Mesothelial cell of epicardium (in vitro differentiated cells): ENCODE measurements at regions not wholly inside any gene's neighbourhood (a gene's known extent, or its start where the extent isn't known, plus 50 kb on each side); places are given as distances from the start of the nearest gene placed in this dataset.
"Not testable (repeated sequence)": the region's sequence is repeated elsewhere in the genome, so short reads cannot be mapped to it uniquely, and the experiment has no call there.

ENCODE experiments used
- DNase-seq, 2 experiments: peaks; one replicate each; pipeline ENCODE4 v3.0.0; 2021; ENCODE audit warnings: low spot score in 2 of 2; ENCODE audit not compliant: unreplicated experiment in 2 of 2
- H3K27ac Mint-ChIP-seq: 2 replicates; pipeline ENCODE4 v1.8.0; 2021; ENCODE audit warnings: mixed read lengths
- H3K27me3 Mint-ChIP-seq: 2 replicates; pipeline ENCODE4 v1.8.0; 2021; ENCODE audit warnings: low read depth, mixed read lengths
- H3K36me3 Mint-ChIP-seq: 2 replicates; pipeline ENCODE4 v1.8.0; 2021; ENCODE audit warnings: mixed read lengths
- H3K4me1 Mint-ChIP-seq: 2 replicates; pipeline ENCODE4 v1.8.0; 2021; ENCODE audit warnings: mixed read lengths
- H3K4me3 Mint-ChIP-seq: 2 replicates; pipeline ENCODE4 v1.8.0; 2021; ENCODE audit warnings: mild to moderate bottlenecking, moderate library complexity, mixed read lengths
- H3K9me3 Mint-ChIP-seq: 2 replicates; pipeline ENCODE4 v1.8.0; 2021; ENCODE audit warnings: mixed read lengths
- CTCF ChIP-seq: fragments of 200-600 bp; sonication (generic); IDR thresholded peaks from one replicate; pipeline ENCODE4 v1.5.0; 2021; ENCODE audit warnings: antibody characterized with exemption; ENCODE audit not compliant: unreplicated experiment

GRCh38 chr1:199243423-199244061 lies 604.7 kb downstream of the PTPRC start:
- Mint-ChIP-seq H3K27me3 (no peaks in the 10 kb centered on the region), H3K27ac (no peak overlapping the region), H3K4me1 (peaks cover 9% of the 10 kb centered on the region), H3K9me3 (peaks cover under 1% of the 10 kb centered on the region), H3K4me3 (no peak overlapping the region), H3K36me3 (no peaks in the 10 kb centered on the region)
- DNase-seq, result no peak
- TF ChIP-seq CTCF, result no peak

- no peak for DNase-seq
- Mint-ChIP-seq H3K9me3 (peaks cover 10% of the 10 kb centered on the region), H3K27ac (no peak overlapping the region), H3K36me3 (no peaks in the 10 kb centered on the region), H3K4me3 (no peak overlapping the region), H3K4me1 (peaks cover 9% of the 10 kb centered on the region), H3K27me3 (no peaks in the 10 kb centered on the region)
- TF ChIP-seq CTCF, result no peak
These were observed 607.1 kb downstream of the PTPRC start for GRCh38 chr1:199245946-199246345.

DNA sequence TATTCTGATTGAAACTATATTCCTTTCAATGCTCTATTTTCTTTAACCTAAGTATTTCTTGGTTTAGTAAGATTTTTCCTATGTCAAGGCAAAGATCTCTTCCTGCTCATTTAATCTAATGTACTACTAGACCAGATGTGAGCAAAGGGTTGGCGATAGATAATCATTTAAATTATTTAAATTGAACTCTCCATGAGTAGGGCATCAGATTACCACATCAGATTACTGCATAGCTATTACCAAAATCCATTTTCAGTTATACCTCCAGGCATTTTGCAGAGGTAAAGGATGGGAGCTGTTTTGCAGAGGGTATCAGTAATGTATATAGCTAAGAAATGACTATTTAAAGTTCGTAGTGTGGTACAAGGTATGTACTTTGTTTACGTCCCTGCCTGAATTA lies 607.9 kb downstream of the PTPRC start:
- Mint-ChIP-seq H3K27me3 (no peaks in the 10 kb centered on the region), H3K4me1 (peaks cover 9% of the 10 kb centered on the region), H3K27ac (no peak overlapping the region), H3K4me3 (no peak overlapping the region), H3K9me3 (peaks cover 10% of the 10 kb centered on the region), H3K36me3 (no peaks in the 10 kb centered on the region)
- no peak for DNase-seq
- TF ChIP-seq CTCF, result no peak

GRCh38 chr1:199247891-199248290 lies 609.1 kb downstream of the PTPRC start:
- H3K9me3 Mint-ChIP-seq, result peaks cover 10% of the 10 kb centered on the region
- no peaks in the 10 kb centered on the region for H3K36me3 Mint-ChIP-seq
- TF ChIP-seq CTCF, result no peak
- peaks cover 9% of the 10 kb centered on the region for H3K4me1 Mint-ChIP-seq
- no peaks in the 10 kb centered on the region for H3K27me3 Mint-ChIP-seq
- no peak overlapping the region for H3K27ac Mint-ChIP-seq
- no peak overlapping the region for H3K4me3 Mint-ChIP-seq
- DNase-seq, result no peak

GRCh38 chr1:199254040-199254439 lies 615.2 kb downstream of the PTPRC start:
- H3K27me3 Mint-ChIP-seq, H3K36me3 Mint-ChIP-seq, H3K27ac Mint-ChIP-seq, H3K4me1 Mint-ChIP-seq, H3K4me3 Mint-ChIP-seq, DNase-seq: not testable (repeated sequence)
- peaks cover 55% of the 10 kb centered on the region for H3K9me3 Mint-ChIP-seq

DNA sequence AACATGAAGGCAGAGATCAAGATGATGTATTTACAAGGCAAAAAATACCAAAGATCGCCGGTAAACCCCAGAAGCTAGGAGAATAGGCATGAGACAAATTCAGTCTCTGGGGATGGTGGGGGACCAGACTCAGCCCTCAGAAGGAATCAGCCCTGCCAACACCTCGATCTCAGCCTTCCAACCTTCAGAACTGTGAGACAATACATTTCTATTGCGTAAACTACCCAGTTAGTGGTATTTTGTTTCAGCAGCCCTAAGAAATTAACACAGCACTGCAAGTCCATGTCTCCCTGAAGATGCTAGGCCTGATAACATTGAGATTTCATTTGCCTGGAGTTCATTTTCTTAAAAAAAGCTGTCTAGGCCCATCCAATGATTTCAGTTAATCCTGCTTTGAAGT lies 622.5 kb downstream of the PTPRC start:
- TF ChIP-seq CTCF, result no peak
- Mint-ChIP-seq H3K9me3 (peaks cover 23% of the 10 kb centered on the region), H3K36me3 (no peaks in the 10 kb centered on the region), H3K27me3 (no peaks in the 10 kb centered on the region), H3K4me3 (no peak overlapping the region), H3K27ac (no peak overlapping the region), H3K4me1 (no peaks in the 10 kb centered on the region)
- no peak for DNase-seq
